Astrocyte (in vitro differentiated cells and primary cell): ENCODE measurements at regions not wholly inside any gene's neighbourhood (a gene's known extent, or its start where the extent isn't known, plus 50 kb on each side); places are given as distances from the start of the nearest gene placed in this dataset.
A peak's percentile ranks its signal among the peaks of the same experiment; 100 is the strongest.

Experiments
- DNase-seq: peaks from one replicate; pipeline ENCODE4 v3.0.0-alpha.2; 2010; ENCODE audit warnings: low read depth
- FAIRE-seq: peaks from 2 replicates; lab custom pipeline; 2011; peaks lifted over from hg19 to GRCh38; lab: Jason Lieb, UNC
- H2AFZ ChIP-seq: 2 replicates; pipeline ENCODE4 v1.6.0; 2012; ENCODE audit warnings: low read depth, low read length, inconsistent platforms
- H3K27ac ChIP-seq: 2 replicates; pipeline ENCODE4 v1.5.1; 2011; ENCODE audit warnings: low read depth, low read length, inconsistent platforms
- H3K27me3 ChIP-seq: 2 replicates; pipeline ENCODE4 v1.6.0; 2011; ENCODE audit warnings: low read length, inconsistent platforms; ENCODE audit not compliant: insufficient read depth
- H3K36me3 ChIP-seq: 2 replicates; pipeline ENCODE4 v1.5.1; 2011; ENCODE audit warnings: low read length, inconsistent platforms; ENCODE audit not compliant: insufficient read depth
- H3K4me1 ChIP-seq: 2 replicates; pipeline ENCODE4 v1.5.1; 2011; ENCODE audit warnings: low read length, inconsistent platforms; ENCODE audit not compliant: insufficient read depth
- H3K4me2 ChIP-seq: 2 replicates; pipeline ENCODE4 v1.6.0; 2012; ENCODE audit warnings: low read length, inconsistent platforms
- H3K4me3 ChIP-seq: 2 replicates; pipeline ENCODE4 v1.5.1; 2011; ENCODE audit warnings: low read depth, mild to moderate bottlenecking, low read length, inconsistent platforms; ENCODE audit not compliant: insufficient read depth
- H3K79me2 ChIP-seq: 2 replicates; pipeline ENCODE4 v1.6.0; 2012; ENCODE audit warnings: mild to moderate bottlenecking, low read length, inconsistent platforms; ENCODE audit not compliant: insufficient read depth
- H3K9ac ChIP-seq: 2 replicates; pipeline ENCODE4 v1.6.0; 2012; ENCODE audit warnings: mild to moderate bottlenecking, low read length, inconsistent platforms
- H3K9me3 ChIP-seq: 2 replicates; pipeline ENCODE4 v1.5.1; 2012; ENCODE audit warnings: low read depth, mild to moderate bottlenecking, low read length, inconsistent platforms; ENCODE audit not compliant: insufficient read depth
- H4K20me1 ChIP-seq: 2 replicates; pipeline ENCODE4 v1.6.0; 2012; ENCODE audit warnings: low read length, inconsistent platforms; ENCODE audit not compliant: insufficient read depth
- H3K27ac Mint-ChIP-seq: one replicate; pipeline ENCODE4 v1.8.0; 2021; ENCODE audit warnings: mild to moderate bottlenecking, mixed read lengths; ENCODE audit not compliant: unreplicated experiment
- H3K27me3 Mint-ChIP-seq: one replicate; pipeline ENCODE4 v1.8.0; 2021; ENCODE audit warnings: low read depth, mixed read lengths; ENCODE audit not compliant: unreplicated experiment
- H3K36me3 Mint-ChIP-seq: one replicate; pipeline ENCODE4 v1.8.0; 2021; ENCODE audit warnings: low read depth, mixed read lengths; ENCODE audit not compliant: unreplicated experiment
- H3K4me1 Mint-ChIP-seq: one replicate; pipeline ENCODE4 v1.8.0; 2021; ENCODE audit warnings: low read depth, mixed read lengths; ENCODE audit not compliant: unreplicated experiment
- H3K4me3 Mint-ChIP-seq: one replicate; pipeline ENCODE4 v1.8.0; 2021; ENCODE audit warnings: mild to moderate bottlenecking, moderate library complexity, mixed read lengths; ENCODE audit not compliant: unreplicated experiment
- H3K9me3 Mint-ChIP-seq: one replicate; pipeline ENCODE4 v1.8.0; 2021; ENCODE audit warnings: mild to moderate bottlenecking, mixed read lengths; ENCODE audit not compliant: unreplicated experiment
- EZH2 ChIP-seq: IDR thresholded peaks from 2 replicates; pipeline ENCODE4 v1.6.1; 2012; ENCODE audit warnings: mild to moderate bottlenecking, low read length, inconsistent platforms; ENCODE audit not compliant: insufficient read depth
- TF ChIP-seq, protein P1 (sequence below): IDR thresholded peaks from 2 replicates; pipeline ENCODE4 v1.5.1; 2011; ENCODE audit warnings: low read depth, mild to moderate bottlenecking, inconsistent platforms, low read length, moderate library complexity; ENCODE audit not compliant: insufficient read depth

DNA sequence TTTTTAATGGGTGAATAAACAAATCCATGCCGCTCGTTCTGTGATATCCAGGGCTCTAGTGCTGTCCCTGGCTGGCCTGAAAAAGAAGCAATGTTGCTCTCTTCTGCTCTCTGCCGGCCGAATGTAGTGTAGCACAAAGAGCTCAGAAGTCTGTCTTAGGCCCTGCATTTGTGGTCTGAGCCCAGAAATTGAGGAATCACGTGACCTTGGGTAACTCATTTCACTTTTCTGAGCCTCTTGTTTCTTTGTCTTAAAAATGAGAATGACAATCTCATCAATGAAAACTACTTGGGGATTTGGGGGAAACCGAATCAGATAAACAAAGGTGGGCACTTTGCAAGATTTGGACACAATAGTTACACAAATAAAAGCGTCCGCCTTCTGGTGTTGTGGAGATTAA is 381.6 kb upstream of the ASIC2 start:
- H3K36me3 Mint-ChIP-seq = no peaks in the 10 kb centered on the region
- Histone ChIP-seq H3K9ac (no peak overlapping the region), H3K4me2 (no peak overlapping the region), H3K9me3 (no peaks in the 10 kb centered on the region), H3K4me3 (no peak overlapping the region), H3K4me1 (no peaks in the 10 kb centered on the region), H4K20me1 (no peaks in the 10 kb centered on the region), H3K27me3 (no peaks in the 10 kb centered on the region), H3K36me3 (no peaks in the 10 kb centered on the region), H3K79me2 (no peaks in the 10 kb centered on the region), H3K27ac (no peak overlapping the region), H2AFZ (no peak overlapping the region)
- FAIRE-seq (peak; percentile 9), DNase-seq (peak; percentile 15)
- TF ChIP-seq, protein P1, sequence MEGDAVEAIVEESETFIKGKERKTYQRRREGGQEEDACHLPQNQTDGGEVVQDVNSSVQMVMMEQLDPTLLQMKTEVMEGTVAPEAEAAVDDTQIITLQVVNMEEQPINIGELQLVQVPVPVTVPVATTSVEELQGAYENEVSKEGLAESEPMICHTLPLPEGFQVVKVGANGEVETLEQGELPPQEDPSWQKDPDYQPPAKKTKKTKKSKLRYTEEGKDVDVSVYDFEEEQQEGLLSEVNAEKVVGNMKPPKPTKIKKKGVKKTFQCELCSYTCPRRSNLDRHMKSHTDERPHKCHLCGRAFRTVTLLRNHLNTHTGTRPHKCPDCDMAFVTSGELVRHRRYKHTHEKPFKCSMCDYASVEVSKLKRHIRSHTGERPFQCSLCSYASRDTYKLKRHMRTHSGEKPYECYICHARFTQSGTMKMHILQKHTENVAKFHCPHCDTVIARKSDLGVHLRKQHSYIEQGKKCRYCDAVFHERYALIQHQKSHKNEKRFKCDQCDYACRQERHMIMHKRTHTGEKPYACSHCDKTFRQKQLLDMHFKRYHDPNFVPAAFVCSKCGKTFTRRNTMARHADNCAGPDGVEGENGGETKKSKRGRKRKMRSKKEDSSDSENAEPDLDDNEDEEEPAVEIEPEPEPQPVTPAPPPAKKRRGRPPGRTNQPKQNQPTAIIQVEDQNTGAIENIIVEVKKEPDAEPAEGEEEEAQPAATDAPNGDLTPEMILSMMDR = peak; percentile 62
- no peak for TF ChIP-seq EZH2
- no peak overlapping the region for H3K27ac Mint-ChIP-seq
- peaks cover 1% of the 10 kb centered on the region for H3K9me3 Mint-ChIP-seq
- H3K4me1 Mint-ChIP-seq = no peaks in the 10 kb centered on the region
- H3K27me3 Mint-ChIP-seq = peaks cover 35% of the 10 kb centered on the region
- no peak overlapping the region for H3K4me3 Mint-ChIP-seq

DNA sequence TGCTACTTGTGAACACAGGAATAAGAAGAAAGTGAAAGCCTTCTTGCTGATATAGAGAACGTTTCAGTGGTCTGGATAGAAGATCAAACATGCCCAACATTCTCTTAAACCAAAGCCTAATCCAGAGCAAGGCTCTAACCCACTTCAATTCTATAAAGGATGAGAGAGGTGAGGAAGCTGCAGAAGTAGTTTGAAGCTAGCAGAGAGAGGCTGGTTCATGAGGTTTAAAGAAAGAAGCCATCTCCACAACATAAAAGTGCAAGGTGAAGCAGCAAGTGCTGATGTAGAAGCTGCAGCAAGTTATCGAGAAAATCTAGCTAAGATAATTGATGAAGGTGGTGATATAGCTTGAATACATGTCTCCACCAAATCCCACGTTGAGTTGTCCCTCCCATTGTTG is 383.3 kb upstream of the ASIC2 start:
- no peaks in the 10 kb centered on the region for H4K20me1 ChIP-seq
- H3K4me1 ChIP-seq = no peaks in the 10 kb centered on the region
- H3K9ac ChIP-seq = no peak overlapping the region
- no peak overlapping the region for H3K4me3 ChIP-seq
- H3K9me3 ChIP-seq = no peaks in the 10 kb centered on the region
- TF ChIP-seq EZH2 = no peak
- TF ChIP-seq, protein P1 = no peak
- H3K79me2 ChIP-seq = no peaks in the 10 kb centered on the region
- FAIRE-seq (no peak), DNase-seq (no peak)
- no peak overlapping the region for H3K27ac ChIP-seq
- H3K36me3 ChIP-seq = no peaks in the 10 kb centered on the region
- no peaks in the 10 kb centered on the region for H3K4me1 Mint-ChIP-seq
- no peak overlapping the region for H2AFZ ChIP-seq
- no peaks in the 10 kb centered on the region for H3K36me3 Mint-ChIP-seq
- H3K27me3 Mint-ChIP-seq = peaks cover 25% of the 10 kb centered on the region
- no peaks in the 10 kb centered on the region for H3K9me3 Mint-ChIP-seq
- H3K27ac Mint-ChIP-seq = no peak overlapping the region
- H3K27me3 ChIP-seq = no peaks in the 10 kb centered on the region
- H3K4me2 ChIP-seq = no peak overlapping the region
- H3K4me3 Mint-ChIP-seq = no peak overlapping the region

DNA sequence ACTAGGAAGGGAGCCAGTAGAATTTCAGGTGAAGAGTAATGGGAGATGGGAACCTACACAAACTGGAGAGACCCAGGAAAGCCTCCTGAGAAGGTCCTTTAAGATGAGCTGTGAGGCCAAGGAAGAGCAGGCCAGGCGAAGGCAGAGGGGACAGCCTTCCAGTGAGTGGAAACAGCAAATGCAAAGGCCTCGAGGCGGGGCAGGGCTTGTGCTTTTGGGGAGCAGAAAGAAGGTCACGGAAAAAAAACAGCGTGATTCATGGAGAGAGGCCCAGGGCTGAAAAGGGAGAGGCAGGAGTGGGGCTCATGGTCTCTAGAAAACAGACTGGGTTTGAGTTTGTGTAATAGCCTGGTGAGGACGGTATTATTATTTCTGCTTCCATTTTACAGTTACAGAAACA is 386.5 kb upstream of the ASIC2 start:
- Histone ChIP-seq H3K36me3 (no peaks in the 10 kb centered on the region), H3K9ac (no peak overlapping the region), H4K20me1 (no peaks in the 10 kb centered on the region), H3K27ac (no peak overlapping the region), H3K4me3 (no peak overlapping the region), H3K4me2 (no peak overlapping the region), H2AFZ (no peak overlapping the region), H3K9me3 (no peaks in the 10 kb centered on the region), H3K27me3 (no peaks in the 10 kb centered on the region), H3K79me2 (no peaks in the 10 kb centered on the region), H3K4me1 (no peaks in the 10 kb centered on the region)
- Mint-ChIP-seq H3K27me3 (peaks cover 15% of the 10 kb centered on the region), H3K27ac (no peak overlapping the region), H3K4me3 (no peak overlapping the region), H3K36me3 (no peaks in the 10 kb centered on the region), H3K4me1 (no peaks in the 10 kb centered on the region), H3K9me3 (no peaks in the 10 kb centered on the region)
- TF ChIP-seq EZH2 = no peak
- TF ChIP-seq, protein P1 = no peak
- no peak for DNase-seq
- no peak for FAIRE-seq
